ENCODE measurements at regions not wholly inside any gene's neighbourhood (a gene's known extent, or its start where the extent isn't known, plus 50 kb on each side); places are given as distances from the start of the nearest gene placed in this dataset.
"Not testable (repeated sequence)": the region's sequence is repeated elsewhere in the genome, so short reads cannot be mapped to it uniquely, and the experiment has no call there.

DNA sequence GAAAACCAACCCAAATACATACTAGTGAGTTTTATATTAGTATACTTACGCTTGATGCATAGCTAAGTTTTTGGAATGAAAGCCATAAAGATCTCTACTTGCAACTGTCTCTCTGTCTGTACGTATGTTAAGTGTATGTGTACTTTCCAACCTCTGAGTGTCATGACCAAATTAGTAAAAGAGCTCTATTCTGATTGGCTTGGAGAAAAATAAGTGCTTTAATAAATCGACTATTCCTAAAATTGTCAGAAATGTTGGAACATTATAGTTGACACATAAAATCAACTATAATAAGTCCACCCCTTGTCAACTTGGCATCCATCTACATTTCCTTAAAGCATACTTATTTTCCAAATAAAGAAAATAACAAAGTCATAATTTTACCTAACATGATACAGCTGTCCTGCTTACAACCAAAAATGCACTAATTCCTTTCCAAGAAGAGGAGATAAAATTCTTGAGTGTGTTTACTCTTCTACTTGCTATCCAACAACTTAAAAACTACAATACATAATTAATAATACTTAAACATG, 507.4 kb upstream of the ATP2B1 start:
- no peak for TF ChIP-seq CTCF (IDR thresholded peaks at IDR 0.05; ENCODE audit: control extremely low read depth, extremely low read depth, low read depth, missing control alignments)
- POLR2A ChIA-PET, result no interaction called here
- CTCF ChIA-PET, result interaction anchor here (2.2 kb wide), 1 partner anchor 10 kb away, joined by 7 read pairs; no protein-coding TSS in a partner anchor
- no peak for DNase-seq (ENCODE audit: extremely low spot score)

DNA sequence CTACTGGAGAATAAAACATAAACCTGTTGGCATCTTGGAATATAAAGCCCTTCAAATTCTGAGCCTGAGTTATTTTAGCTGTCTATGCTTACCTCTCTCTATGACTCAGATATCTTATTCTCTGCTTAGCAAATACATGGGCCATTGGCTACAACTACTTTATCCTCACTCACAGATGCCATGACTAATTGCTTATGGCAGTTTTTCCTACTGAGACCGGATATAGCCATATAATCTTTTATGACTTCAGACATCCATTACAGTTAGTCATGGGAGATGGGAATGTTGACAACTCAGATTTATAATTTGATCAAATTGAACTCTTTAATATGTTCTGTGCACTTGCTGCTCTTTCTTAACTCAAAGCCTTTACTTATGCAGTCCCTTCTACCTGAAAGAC, 502.4 kb upstream of the ATP2B1 start:
- ChIA-PET CTCF (no interaction called here), POLR2A (no interaction called here)
- no peak for TF ChIP-seq CTCF (IDR thresholded peaks at IDR 0.05; ENCODE audit: control extremely low read depth, extremely low read depth, low read depth, missing control alignments)
- no peak for DNase-seq (ENCODE audit: extremely low spot score)

- ChIA-PET POLR2A (no interaction called here), CTCF (no interaction called here)
- TF ChIP-seq CTCF (IDR thresholded peaks at IDR 0.05; ENCODE audit: control extremely low read depth, extremely low read depth, low read depth, missing control alignments), result no peak
- DNase-seq (ENCODE audit: extremely low spot score), result no peak
Measured at GRCh38 chr12:90209029-90209428, 500.4 kb upstream of the ATP2B1 start.

GRCh38 chr12:90208379-90208778, 499.7 kb upstream of the ATP2B1 start:
- CTCF ChIA-PET; DNase-seq (ENCODE audit: extremely low spot score); POLR2A ChIA-PET: not testable (repeated sequence)

- ChIA-PET CTCF (no interaction called here), POLR2A (no interaction called here)
- no peak for TF ChIP-seq CTCF (IDR thresholded peaks at IDR 0.05; ENCODE audit: control extremely low read depth, extremely low read depth, low read depth, missing control alignments)
- no peak for DNase-seq (ENCODE audit: extremely low spot score)
Measured at GRCh38 chr12:90207799-90208198, 499.2 kb upstream of the ATP2B1 start.

GRCh38 chr12:90205165-90205564, 496.5 kb upstream of the ATP2B1 start:
- no peak for DNase-seq (ENCODE audit: extremely low spot score)
- no peak for TF ChIP-seq CTCF (IDR thresholded peaks at IDR 0.05; ENCODE audit: control extremely low read depth, extremely low read depth, low read depth, missing control alignments)
- CTCF ChIA-PET, result interaction anchor here (0.7 kb wide), 1 partner anchor 64 kb away, joined by 3 read pairs; no protein-coding TSS in a partner anchor
- POLR2A ChIA-PET, result no interaction called here

DNA sequence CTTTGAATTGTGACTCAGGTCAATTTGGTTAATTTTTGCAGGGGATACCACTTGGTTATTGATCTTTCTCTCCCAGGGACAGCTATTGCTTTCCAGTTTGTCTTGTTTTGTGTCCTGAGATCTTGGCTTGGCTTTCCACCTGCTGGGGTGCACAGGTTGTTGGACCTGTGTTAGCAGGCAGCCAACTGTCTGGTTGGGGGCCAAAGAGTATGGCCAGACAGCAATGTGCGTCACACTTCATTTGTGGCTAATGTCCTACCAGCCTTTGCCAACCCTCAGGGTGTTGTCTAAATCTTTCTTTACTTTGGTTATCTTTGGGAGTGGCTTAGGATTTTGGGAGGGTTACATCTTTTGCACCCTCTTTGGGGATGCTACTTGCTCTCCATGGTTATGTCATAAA, 494.9 kb upstream of the ATP2B1 start:
- ChIA-PET CTCF (interaction anchor here (3.0 kb wide), 1 partner anchor 11 kb away, joined by 7 read pairs; no protein-coding TSS in a partner anchor), POLR2A (no interaction called here)
- DNase-seq (ENCODE audit: extremely low spot score), result no peak
- no peak for TF ChIP-seq CTCF (IDR thresholded peaks at IDR 0.05; ENCODE audit: control extremely low read depth, extremely low read depth, low read depth, missing control alignments)

Measured in GM10248 (cell line).